GM21786 (cell line): ENCODE measurements at regions not wholly inside any gene's neighbourhood (a gene's known extent, or its start where the extent isn't known, plus 50 kb on each side); places are given as distances from the start of the nearest gene placed in this dataset.
A peak's percentile ranks its signal among the peaks of the same experiment; 100 is the strongest.

Experiments used
- ATAC-seq: cut with Tn5 transposase; IDR thresholded peaks from one replicate; pipeline ENCODE4 v1.9.1; 2021; ENCODE audit not compliant: unreplicated experiment

GRCh38 chr2:35035883-35036282, 1319.7 kb upstream of the CRIM1 start:
- no peak for ATAC-seq

- no peak for ATAC-seq
These were observed 1321.8 kb upstream of the CRIM1 start for GRCh38 chr2:35033748-35034147.

- no peak for ATAC-seq
These were observed 1332.0 kb upstream of the CRIM1 start for GRCh38 chr2:35023545-35023944.

GRCh38 chr2:35000453-35000852, 1355.1 kb upstream of the CRIM1 start:
- no peak for ATAC-seq

GRCh38 chr2:34998741-34999140, 1356.8 kb upstream of the CRIM1 start:
- ATAC-seq, result no peak

GRCh38 chr2:34997779-34998178, 1357.8 kb upstream of the CRIM1 start:
- no peak for ATAC-seq

GRCh38 chr2:34995196-34995595, 1360.4 kb upstream of the CRIM1 start:
- no peak for ATAC-seq

GRCh38 chr2:34991508-34992274, 1363.9 kb upstream of the CRIM1 start:
- ATAC-seq, result no peak

- no peak for ATAC-seq
These were observed 1370.1 kb upstream of the CRIM1 start for GRCh38 chr2:34985474-34985873.

GRCh38 chr2:34980689-34981088, 1374.9 kb upstream of the CRIM1 start:
- no peak for ATAC-seq

GRCh38 chr2:34979148-34979547, 1376.4 kb upstream of the CRIM1 start:
- no peak for ATAC-seq

- ATAC-seq, result no peak
These were observed 1362.7 kb upstream of the FAM98A start for GRCh38 chr2:34961822-34962221.

GRCh38 chr2:34954758-34955157, 1355.7 kb upstream of the FAM98A start:
- no peak for ATAC-seq

GRCh38 chr2:34950797-34951196, 1351.7 kb upstream of the FAM98A start:
- ATAC-seq, result no peak

- ATAC-seq, result no peak
These were observed 1350.2 kb upstream of the FAM98A start for GRCh38 chr2:34949316-34949715.

- no peak for ATAC-seq
These were observed 1337.0 kb upstream of the FAM98A start for GRCh38 chr2:34936089-34936488.

GRCh38 chr2:34912084-34912483, 1313.0 kb upstream of the FAM98A start:
- ATAC-seq, result peak; percentile 99

GRCh38 chr2:34909992-34910705, 1311.0 kb upstream of the FAM98A start:
- ATAC-seq, result no peak

GRCh38 chr2:34907812-34908211, 1308.7 kb upstream of the FAM98A start:
- ATAC-seq, result no peak

- no peak for ATAC-seq
These were observed 1302.6 kb upstream of the FAM98A start for GRCh38 chr2:34901739-34902138.

GRCh38 chr2:34899079-34899478, 1300.0 kb upstream of the FAM98A start:
- ATAC-seq, result no peak

GRCh38 chr2:34892766-34893165, 1293.7 kb upstream of the FAM98A start:
- no peak for ATAC-seq

- no peak for ATAC-seq
These were observed 1293.2 kb upstream of the FAM98A start for GRCh38 chr2:34892256-34892655.
